ENCODE measurements at regions not wholly inside any gene's neighbourhood (a gene's known extent, or its start where the extent isn't known, plus 50 kb on each side); places are given as distances from the start of the nearest gene placed in this dataset.
"Not testable (repeated sequence)": the region's sequence is repeated elsewhere in the genome, so short reads cannot be mapped to it uniquely, and the experiment has no call there.

GRCh38 chr7:55743454-55743717, 119.2 kb downstream of the SEPTIN14 start:
- DNase-seq = not testable (repeated sequence)

DNA sequence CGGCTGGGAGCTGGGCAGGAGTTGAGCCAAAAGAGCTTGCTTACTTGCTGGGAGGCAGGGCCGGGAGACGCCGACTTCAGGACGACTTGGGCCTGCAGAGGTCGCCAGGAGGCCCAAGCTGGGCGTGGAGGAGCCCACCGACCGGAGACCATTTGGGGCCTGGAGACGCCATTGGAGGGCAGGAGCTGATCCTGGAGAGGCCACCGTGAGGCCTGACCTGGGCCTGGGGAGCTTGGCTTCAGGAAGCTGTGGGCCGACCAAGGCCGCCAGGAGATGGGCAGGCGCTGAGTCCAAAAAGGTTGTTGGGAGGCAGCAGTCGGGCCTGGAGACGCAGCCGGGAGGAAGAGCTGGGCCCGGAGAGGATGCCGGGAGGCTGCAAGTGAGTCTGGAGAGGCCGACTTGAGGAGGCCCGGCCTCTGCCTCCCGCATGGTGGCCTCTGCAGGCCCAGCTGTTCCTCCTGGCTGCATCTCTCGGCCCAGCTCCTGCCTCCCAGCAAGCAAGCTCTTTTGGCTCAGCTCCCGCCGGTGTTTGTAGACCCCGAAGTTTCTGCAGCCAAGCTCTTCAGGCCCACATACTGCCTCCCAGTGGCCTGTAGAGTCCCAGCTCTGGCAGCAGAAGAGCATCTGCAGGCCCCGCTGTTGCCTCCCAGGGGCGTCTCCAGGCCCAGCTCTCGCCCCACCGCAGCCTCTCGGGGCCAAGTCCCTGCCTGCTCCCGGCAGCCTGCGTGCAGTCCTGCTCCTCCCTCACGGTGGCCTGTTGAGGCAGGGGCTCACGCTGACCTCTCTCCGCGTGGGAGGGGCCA, 119.7 kb downstream of the SEPTIN14 start:
- not testable (repeated sequence) for DNase-seq

DNA sequence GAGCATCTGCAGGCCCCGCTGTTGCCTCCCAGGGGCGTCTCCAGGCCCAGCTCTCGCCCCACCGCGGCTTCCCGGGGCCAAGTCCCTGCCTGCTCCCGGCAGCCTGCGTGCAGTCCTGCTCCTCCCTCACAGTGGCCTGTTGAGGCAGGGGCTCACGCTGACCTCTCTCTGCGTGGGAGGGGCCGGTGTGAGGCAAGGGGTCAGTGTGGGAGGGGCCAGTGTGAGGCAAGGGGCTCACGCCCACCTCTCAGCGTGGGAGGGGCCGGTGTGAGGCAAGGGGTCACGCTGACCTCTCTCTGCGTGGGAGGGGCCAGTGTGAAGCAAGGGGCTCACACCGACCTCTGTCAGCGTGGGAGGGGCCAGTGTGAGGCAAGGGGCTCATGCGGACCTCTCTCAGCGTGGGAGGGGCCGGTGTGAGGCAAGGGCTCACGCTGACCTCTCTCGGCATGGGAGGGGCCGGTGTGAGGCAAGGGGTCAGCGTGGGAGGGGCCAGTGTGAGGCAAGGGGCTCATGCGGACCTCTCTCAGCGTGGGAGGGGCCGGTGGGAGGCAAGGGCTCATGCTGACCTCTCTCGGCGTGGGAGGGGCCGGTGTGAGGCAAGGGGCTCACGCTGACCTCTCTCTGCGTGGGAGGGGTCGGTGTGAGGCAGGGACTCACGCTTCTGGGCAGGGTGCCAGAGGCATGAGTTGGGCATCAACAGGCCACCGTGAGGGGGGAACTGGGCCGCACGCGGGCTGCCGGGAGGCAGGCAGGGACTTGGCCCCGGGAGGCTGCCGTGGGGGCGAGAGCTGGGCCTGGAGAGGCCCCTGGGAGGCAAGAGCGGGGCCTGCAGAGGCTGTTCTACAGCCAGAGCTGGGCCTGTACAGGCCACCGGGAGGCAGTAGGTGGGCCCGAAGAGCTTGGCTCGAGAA, 120.6 kb downstream of the SEPTIN14 start:
- not testable (repeated sequence) for DNase-seq

- DNase-seq = not testable (repeated sequence)
Observed at GRCh38 chr7:55740633-55741250, 121.8 kb downstream of the SEPTIN14 start.

- not testable (repeated sequence) for DNase-seq
Observed at GRCh38 chr7:55740053-55740452, 122.5 kb downstream of the SEPTIN14 start.

GRCh38 chr7:55736641-55737221, 125.8 kb downstream of the SEPTIN14 start:
- DNase-seq = not testable (repeated sequence)

GRCh38 chr7:55733241-55734140, 129.1 kb downstream of the SEPTIN14 start:
- DNase-seq = no peak

DNA sequence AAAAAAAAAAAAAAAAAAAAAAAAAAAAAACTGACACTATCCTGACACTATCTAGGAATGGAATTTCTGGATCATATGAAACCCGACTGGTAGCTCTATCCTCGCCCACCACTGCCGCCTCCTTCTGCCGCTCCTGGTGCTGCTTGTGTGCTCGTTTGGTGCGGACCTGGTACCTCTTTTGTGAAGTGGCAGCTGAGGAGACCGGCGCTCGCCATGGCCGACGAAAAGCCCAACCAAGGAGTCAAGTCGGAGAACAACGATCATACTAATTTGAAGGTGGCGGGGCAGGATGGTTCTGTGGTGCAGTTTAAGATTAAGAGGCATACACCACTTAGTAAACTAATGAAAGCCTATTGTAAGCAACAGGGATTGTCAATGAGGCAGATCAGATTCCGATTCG, 130.6 kb downstream of the SEPTIN14 start:
- no peak for DNase-seq

GRCh38 chr7:55730197-55730596, 132.4 kb downstream of the SEPTIN14 start:
- DNase-seq = no peak

DNA sequence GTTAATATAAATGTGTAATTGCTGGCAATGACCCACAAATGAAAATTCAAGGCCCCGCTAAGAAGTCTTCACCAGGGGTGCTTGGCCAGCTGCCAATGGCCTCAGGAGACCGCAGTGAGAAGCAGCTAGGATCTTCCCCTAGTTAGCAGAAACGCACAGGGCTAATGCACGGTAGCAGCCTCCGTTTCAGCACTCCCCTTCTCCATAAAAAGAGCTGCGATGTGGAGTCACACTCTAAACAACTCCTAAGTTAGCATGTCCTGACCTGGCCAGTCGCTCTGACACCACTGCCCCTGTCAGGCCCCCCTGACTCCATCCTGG, 139.0 kb downstream of the SEPTIN14 start:
- DNase-seq = no peak

- DNase-seq = not testable (repeated sequence)
Observed at GRCh38 chr7:55722874-55723620, 139.5 kb downstream of the SEPTIN14 start.

DNA sequence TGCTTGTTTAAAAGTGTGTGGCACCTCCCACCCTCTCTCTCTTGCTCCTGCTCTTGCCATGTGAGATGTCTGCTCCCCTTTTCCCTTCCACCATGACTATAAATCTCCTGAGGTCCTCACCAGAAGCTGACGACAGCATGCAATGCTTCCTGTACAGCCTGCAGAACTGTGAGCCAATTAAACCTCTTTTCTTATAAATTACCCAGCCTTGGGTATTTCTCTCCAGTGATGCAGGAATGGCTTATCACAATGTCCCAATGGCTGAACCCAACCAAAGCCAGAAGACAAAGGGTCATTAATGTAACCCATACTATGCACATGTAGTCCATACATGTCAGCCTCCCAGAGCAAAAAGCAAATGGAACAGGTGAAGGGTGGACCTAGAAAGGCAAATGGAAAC, 141.5 kb downstream of the SEPTIN14 start:
- not testable (repeated sequence) for DNase-seq

GRCh38 chr7:55715247-55715867, 143.1 kb upstream of the VOPP1 start:
- DNase-seq = not testable (repeated sequence)

DNA sequence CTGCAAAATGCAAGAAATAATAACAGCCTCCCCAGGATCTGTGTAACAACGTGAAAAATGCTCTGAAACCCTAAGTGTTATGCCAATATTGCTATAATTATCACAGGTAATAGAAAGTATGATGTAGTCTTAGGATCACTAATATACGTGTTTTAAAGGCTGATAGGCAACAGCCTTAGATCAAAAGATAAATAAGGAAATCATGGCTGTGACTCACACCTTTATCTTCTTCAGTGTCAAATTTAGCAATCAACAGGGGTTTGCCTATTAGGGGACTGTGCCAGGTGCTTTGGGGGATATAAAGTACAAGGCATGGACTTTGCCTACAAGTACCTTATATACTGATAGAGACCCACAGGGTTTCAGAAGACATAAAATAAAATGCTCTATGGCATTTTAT, 142.1 kb upstream of the VOPP1 start:
- not testable (repeated sequence) for DNase-seq

DNA sequence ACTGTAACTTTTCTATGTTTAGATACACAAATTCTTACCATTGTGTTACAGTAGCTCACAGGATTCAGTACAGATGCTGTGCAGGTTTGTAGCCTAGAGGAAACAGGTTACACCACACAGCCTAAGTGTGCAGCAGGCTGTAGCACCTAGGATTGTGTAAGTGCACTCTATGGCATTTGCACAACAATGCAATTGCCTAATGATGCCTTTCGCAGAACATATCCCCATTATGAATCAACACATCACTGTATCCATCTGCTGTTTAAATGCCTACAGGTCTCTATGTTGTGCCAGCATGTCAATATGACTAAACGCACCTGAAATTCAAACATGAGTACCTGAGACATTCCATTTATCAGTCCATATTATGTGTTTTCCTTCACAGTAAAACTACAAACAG, 138.0 kb upstream of the VOPP1 start:
- not testable (repeated sequence) for DNase-seq

DNA sequence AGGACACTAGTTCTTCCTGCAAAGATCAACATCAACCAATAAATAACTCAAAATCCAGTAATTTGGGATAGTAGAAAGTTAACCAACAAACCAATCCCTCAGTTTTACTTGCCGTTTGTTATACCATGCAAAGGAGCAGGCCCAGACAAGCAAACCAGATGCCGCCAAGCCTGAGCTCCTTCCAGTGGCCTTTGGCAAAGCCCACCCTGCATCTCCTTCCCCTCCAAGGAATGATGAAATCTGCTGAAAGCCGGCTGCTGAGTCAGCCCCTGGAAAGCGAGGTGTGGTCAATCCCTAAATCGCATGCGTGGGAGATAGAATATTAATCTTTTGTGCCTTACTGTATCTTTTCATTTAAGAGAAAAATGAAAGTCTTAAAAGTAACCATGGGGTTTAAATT, 135.7 kb upstream of the VOPP1 start:
- DNase-seq = not testable (repeated sequence)

DNA sequence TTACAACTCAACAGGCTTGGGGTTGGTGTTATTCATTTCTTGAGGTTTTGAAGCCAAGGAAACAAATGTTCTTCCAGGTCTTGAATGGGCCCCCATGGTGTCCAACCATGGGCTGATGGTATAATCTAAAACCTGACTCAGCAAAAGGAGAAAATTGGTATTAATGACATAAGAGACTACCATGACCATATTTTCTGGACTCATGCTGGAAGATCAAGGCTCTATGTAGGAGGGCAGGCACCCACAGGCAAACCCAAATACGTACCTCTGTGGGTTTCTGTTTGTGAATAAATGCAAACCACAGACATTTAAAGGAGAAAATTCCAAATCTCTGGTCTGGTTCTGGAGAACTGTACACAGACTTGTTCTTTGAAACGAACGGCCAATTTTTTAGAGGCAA, 135.1 kb upstream of the VOPP1 start:
- DNase-seq = not testable (repeated sequence)

GRCh38 chr7:55706451-55707195, 134.3 kb upstream of the VOPP1 start:
- not testable (repeated sequence) for DNase-seq

GRCh38 chr7:55705728-55706450, 133.6 kb upstream of the VOPP1 start:
- not testable (repeated sequence) for DNase-seq

Data from suppressor macrophage (primary cell).